NCI-H2107 treated with DMSO at 0.1 percent for 48 hours (cell line): ENCODE measurements at regions not wholly inside any gene's neighbourhood (a gene's known extent, or its start where the extent isn't known, plus 50 kb on each side); places are given as distances from the start of the nearest gene placed in this dataset.

Experiments used
- DNase-seq: peaks from one replicate; lab custom pipeline; 2025; ENCODE audit not compliant: unreplicated experiment; lab: John Stamatoyannopoulos, UW

GRCh38 chrX:143206966-143207365 is 181.2 kb downstream of the SPANXN4 start:
- DNase-seq, result no peak

- DNase-seq, result no peak
Observed at GRCh38 chrX:143171703-143172102, 146.0 kb downstream of the SPANXN4 start.

GRCh38 chrX:143165778-143166177 is 140.1 kb downstream of the SPANXN4 start:
- no peak for DNase-seq

DNA sequence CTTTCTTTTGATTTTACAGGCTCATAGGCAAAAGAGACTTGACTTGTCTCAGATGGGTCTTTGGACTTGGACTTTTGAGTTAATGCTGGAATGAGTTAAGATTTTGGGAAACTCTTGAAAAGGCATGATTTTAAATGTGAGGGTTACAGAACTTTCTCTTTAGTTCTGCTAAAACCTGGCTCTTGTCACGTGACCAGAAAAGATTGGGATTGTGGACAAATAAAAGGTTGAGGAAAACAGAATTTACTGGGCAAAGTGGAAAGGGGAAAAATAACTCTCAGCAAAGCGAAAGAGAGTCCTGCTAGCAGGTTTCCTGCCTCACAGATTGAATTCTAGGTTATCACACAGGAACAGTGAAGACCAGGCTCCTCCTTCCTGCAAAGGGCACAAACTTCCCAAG is 114.0 kb downstream of the SPANXN4 start:
- DNase-seq, result no peak

DNA sequence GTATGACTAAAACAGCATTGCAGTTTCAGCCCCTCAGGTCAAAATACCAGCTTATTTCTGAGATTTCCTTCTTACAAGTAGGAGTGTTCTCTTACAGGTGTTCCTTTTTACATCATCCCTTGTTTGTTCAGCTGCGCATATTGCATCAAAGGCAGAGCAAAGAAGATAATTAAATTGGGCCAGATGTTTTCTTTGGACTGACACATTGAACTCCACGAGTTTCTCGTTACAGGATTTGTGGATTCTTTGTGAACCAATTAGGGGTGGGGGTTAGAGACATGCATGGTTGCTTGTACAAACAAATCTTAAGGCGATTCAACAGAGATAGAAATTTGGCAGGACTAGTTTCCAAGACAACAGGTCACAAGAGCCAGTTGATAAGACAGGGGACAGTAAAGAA is 95.7 kb downstream of the SPANXN4 start:
- DNase-seq, result peak; percentile 25

- no peak for DNase-seq
Observed at GRCh38 chrX:143115466-143115865, 89.7 kb downstream of the SPANXN4 start.

DNA sequence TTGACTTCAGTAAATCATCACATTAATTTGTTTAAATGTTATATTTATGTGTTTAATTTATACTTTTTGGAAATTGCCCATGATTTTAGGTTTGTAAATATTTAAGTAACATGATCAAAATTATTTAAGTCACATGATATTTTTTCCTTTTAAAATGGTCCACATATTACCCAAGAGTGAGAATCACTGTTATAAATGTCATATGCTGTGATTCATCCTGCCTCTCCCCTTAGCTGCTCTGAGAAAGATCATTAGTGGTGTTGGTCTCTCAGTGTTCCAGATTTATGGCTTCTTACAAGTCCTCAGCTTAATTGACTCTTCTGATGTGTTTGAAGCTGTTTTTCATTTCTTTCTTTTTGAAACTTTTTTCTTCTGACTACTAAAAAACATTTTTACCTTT is 70.1 kb downstream of the SPANXN4 start:
- no peak for DNase-seq

DNA sequence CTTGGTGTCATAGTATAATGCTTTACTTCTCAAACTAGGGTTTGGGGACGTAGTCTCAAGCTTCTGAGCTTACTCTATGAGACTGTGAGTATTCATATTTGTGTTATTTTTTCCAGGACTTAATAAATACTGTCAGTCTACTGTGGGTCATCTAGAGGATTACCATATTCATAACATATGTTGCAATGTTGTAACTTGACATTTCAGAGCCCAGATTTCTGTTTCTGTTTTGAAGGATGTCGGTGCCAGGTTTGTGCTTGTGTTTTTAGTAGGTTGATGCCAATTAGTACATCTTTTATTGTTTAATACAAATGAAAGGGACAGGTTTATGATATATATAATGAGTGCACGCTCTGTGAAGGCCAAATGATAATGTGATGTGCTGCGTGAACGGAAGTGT is 69.6 kb downstream of the SPANXN4 start:
- DNase-seq, result no peak

DNA sequence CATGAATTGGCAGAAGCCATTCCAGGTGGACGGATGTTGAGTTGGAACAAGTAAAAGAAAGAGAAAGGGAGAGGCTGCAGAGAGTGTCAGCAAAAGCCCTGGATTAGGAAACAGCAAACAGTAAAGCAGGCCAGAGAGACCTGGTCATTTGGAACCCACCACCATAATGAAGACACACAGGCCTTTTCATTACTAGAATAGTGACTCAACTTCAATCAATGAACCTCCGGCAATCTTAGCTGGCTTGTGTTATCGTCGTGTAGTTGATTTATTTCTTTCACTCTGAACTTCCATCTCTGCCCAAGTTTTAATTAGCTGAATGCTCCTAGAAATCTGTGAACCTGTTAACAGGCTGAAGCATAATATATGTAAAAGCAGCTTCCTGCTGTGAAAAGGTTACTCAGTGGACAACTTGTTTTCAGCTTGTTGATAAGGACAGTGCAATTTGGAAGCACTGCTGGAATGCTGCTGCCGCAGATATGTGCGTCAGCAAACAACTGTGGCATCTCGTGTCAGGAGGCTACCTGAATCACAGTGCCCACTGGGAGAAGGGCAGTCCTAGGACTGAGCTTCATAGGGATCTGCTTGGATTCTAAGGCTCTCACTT is 68.8 kb downstream of the SPANXN4 start:
- no peak for DNase-seq
